ENCODE measurements at regions not wholly inside any gene's neighbourhood (a gene's known extent, or its start where the extent isn't known, plus 50 kb on each side); places are given as distances from the start of the nearest gene placed in this dataset.

DNA sequence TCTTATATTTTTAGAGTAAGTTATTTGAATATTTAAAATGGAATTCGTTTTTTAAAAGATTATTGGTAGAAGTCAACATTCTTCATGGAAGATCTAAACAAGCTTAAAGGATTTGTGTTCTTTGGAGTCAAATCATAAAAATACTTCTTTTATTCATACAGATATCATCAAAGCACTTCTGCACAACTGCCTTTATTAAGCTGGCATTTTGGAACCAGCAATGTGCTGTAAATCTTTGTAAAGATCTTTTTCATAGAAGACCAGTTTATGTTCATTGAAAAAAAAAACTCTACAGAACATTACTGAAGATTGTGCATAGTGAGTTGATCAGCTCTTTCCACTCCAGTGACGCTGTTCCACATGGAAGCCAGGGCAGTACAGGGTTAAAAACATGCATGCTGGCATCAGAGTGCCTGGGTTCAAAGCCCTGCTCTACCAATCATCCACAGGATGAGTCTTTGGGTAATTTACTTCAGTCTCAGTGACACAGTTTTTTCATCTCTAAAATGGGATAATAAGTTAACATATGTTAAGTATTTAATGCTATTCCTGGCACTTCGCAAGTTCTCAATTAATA, 109.6 kb upstream of the SLC38A4 start:
- in situ Hi-C loops (cut with HindIII; ENCODE audit: low pct_unique_long_range_greater_than_20kb, low sequenced_read_pairs), result no loop called here
- DNase-seq (ENCODE audit: low read depth), result no peak

DNA sequence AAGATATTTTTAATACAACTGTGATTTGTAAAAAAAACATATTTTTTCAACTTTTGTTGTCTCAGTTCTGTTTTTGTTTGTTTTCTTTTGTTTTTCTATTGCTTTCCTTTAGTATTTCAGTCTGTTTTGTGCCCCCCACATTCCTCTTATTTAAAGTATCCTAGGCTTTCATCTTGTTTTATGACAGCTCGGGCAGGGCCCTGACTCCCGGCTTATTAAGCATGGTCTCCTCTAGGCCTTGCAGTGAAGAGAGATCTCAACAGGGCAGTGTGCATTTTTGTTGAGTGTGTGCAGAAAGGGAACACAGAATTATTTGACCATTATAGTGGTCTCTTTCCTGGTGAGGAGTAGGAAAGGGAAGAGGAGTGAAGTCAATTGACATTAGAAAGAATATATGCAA, 110.2 kb upstream of the SLC38A4 start:
- in situ Hi-C loops (cut with HindIII; ENCODE audit: low pct_unique_long_range_greater_than_20kb, low sequenced_read_pairs), result no loop called here
- no peak for DNase-seq (ENCODE audit: low read depth)

DNA sequence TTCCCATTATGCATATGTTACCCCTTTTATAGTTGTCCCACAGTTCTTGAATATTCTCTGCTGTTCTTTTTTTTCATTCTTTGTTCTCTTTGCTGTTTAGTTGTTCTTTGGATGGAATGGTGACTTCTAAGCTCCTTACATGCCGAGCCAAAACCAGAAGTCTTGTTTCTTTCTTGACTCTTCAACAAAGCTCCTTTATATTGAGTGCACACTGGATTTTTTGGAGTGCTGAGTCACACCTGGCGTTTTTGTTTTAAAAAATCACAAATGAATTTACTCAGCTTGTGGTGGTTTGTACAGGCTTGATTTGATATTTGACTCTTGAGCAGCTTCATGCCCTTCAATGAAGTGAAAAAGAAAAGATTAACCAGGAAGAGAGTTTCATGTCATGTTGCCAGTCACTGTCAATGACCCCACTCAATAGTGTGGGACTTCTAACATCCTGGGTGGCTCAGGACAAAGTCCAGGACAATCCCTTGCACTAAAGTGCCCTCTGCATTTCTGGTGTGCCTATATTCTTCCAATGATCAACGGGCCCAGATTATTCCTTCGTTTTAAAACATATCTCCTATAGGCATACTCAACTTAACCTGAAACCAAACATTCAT, 112.4 kb upstream of the SLC38A4 start:
- DNase-seq (ENCODE audit: low read depth), result peak; percentile 1
- in situ Hi-C loops (cut with HindIII; ENCODE audit: low pct_unique_long_range_greater_than_20kb, low sequenced_read_pairs), result no loop called here

DNA sequence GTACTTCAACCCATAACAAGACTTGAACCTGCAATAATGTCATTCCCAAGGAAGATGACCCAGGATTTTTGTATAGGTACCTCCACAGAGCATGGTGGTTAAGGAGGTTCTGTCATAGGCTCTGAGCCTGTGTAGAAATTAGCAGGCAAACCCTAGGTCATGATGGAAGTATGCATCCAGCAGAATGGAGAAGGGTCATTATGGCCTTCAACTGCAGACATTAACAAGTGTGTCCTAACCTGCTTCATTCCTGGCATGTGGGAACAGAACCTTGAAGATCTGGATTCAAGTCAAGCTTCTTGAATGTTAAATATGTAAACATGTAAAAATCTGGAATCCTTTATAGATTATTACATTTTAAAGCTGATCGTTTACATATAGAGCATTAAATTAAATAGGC, 116.2 kb upstream of the SLC38A4 start:
- DNase-seq (ENCODE audit: low read depth), result no peak
- in situ Hi-C loops (cut with HindIII; ENCODE audit: low pct_unique_long_range_greater_than_20kb, low sequenced_read_pairs), result no loop called here

DNA sequence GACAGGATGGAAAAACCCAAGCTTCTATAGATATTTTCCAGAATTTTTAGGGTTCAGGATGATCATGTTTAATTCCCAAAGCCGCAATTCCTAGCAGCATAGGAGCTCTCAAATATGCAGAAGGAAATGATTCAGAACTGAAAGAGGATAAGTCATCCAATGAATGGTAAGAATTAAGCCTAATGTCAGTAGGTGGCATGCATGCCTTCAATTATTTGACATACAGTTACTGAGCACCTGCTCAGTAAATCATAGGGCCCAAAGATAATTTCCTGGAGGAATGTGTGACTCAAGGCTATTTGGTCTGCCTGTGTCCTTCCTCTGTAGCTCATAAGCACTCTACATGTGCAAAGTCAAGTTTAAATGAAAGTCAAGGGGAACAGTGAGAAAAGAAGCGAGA, 116.8 kb upstream of the SLC38A4 start:
- peak; percentile 39 for DNase-seq (ENCODE audit: low read depth)
- in situ Hi-C loops (cut with HindIII; ENCODE audit: low pct_unique_long_range_greater_than_20kb, low sequenced_read_pairs), result no loop called here

DNA sequence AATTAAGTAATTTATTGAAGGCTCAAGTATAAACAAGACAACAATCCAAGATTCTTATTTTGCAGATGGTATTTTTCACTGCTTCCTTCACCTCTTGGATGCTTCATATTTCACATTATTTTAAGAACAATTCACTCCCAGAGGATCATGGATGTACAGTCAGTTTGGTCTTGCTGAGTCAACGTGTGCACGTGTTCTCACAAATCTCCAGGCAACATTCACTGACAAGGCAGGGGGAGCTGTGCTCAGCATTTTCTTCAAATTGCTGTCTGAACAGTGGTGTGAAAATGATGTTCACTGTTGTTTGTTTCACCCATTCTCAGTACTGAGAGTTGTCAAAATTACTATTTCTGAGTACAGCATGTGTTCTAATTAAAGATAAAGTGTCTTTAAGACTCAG, 118.3 kb upstream of the SLC38A4 start:
- in situ Hi-C loops (cut with HindIII; ENCODE audit: low pct_unique_long_range_greater_than_20kb, low sequenced_read_pairs), result no loop called here
- DNase-seq (ENCODE audit: low read depth), result peak; percentile 8

DNA sequence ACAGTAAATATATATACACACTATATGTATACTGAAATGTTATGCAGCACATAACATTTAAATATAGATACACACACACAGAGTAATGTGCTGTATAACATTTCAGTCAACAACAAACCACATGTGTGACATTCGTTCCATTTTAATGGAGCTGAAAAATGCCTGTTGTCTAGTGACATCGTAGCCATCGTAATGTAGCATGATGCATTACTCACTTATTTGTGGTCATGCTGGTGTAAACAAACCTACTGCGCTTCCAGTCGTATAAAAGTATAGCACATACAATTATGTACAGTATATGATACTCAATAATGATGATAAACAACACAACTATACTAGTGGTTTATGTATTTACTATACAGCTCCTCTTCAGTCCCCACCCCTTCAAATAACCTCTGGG, 119.0 kb upstream of the SLC38A4 start:
- no peak for DNase-seq (ENCODE audit: low read depth)

DNA sequence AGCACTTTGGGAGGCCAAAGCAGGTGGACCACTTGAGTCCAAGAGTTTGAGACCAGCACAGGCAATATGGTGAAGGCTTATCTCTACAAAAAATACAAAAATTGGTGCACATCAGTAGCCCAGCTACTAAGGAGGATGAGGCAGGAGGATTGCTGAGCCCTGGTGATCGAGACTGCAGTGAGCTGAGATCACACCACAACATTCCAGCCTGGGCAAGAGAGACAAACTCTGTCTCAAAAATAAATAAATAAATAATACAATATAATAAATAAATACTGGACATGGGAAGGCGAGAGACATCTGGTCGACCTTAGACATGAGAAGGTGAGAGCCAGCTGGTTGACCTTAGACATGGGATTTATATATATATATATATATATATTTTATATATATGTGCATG, 119.8 kb upstream of the SLC38A4 start:
- in situ Hi-C loops (cut with HindIII; ENCODE audit: low pct_unique_long_range_greater_than_20kb, low sequenced_read_pairs), result no loop called here
- no peak for DNase-seq (ENCODE audit: low read depth)

More for the DNA sequence above, 119.0 kb upstream of the SLC38A4 start:
- in situ Hi-C loops (cut with HindIII; ENCODE audit: low pct_unique_long_range_greater_than_20kb, low sequenced_read_pairs), result no loop called here

DNA sequence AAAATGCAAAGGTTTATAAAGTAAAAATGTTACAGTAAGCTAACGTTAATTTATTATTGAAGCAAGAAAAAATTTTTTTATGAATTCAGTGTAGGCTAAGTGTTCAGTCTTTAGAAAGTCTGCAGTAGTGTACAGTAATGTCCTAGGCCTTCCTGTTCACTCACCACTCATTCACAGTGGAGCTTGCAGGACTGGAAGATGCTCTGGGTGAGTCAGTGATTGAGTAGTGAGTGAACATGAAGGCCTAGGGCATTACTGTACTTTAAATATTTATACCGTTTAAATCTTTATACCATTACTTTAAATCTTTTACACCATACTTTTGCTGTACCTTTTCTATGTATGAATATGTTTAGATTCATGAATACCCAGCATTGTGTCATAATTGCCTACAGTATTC, 120.3 kb upstream of the SLC38A4 start:
- no peak for DNase-seq (ENCODE audit: low read depth)
- in situ Hi-C loops (cut with HindIII; ENCODE audit: low pct_unique_long_range_greater_than_20kb, low sequenced_read_pairs), result no loop called here

DNA sequence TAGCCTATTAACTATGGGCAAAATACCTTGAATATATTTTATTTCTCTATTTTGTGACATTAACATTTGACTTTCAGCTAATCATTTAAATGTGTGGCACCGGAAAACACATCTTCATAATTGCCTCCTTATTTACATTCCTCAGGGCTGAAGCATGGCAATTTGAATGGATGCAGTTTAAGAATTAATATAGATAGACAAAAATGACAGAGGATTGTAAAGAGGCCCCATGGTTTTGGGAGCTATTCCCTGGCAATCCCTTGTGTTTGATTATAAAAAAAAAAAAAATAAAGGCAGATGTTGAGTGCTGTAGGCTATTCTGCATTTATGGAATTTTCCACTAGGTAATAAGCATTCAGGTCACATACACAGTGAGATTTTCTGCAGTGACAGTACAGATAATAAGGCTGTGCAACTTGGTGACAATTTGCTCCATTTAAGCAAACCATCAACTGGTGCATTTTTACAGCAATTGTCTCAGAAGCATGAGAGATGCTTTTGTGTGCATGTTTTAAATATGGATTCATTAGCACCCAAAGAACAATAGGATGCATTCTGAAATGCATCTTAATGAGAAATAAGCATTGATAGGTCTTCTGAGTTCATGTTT, 123.2 kb upstream of the SLC38A4 start:
- DNase-seq (ENCODE audit: low read depth), result no peak
- in situ Hi-C loops (cut with HindIII; ENCODE audit: low pct_unique_long_range_greater_than_20kb, low sequenced_read_pairs), result no loop called here

DNA sequence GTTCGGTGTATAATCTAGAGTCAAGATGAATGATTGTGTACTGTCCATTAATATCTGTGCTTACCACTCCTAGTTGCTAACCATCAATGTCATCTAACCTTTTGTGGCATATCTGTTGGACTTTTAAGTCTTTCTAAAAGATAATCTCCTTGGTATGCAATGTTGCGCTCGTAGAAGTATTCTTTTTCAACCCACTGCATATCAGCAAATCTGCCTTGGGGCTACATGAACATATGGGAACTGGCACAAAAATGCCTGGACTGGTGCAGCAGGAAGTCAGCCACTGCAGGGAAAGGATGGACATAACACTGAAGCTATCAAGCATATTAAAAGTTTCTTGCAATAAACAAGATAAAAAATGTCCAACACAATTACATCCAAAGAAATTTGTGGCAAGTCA, 124.3 kb upstream of the SLC38A4 start:
- no peak for DNase-seq (ENCODE audit: low read depth)
- in situ Hi-C loops (cut with HindIII; ENCODE audit: low pct_unique_long_range_greater_than_20kb, low sequenced_read_pairs), result no loop called here

DNA sequence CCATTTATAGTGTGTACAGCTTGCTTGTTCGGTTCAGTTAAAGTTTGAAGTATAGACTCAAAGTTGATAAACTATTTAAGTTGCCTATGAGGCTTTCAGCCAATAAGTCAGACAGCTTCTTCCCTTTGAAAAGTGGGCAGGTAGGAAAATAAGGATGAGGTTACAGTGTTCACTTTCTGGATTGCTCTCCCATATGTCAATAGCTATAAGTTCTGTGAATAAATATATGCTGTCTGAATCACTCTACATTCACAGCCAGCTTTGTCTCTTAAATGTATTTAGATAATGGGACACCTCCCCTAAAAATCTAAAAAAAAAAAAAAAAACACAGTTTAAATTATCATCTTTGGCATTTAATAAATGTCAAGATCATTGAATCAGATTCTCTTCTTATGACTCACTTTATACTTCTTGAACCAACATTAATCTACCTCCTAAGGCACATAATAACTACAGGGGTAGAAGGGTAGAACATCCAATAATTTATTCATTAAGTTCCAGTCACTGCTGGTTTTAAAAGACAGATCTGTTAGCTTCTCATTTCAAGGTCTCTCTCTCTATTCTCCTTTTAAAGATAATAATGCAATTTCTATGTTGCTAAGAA, 126.4 kb upstream of the PCED1B start:
- in situ Hi-C loops (cut with HindIII; ENCODE audit: low pct_unique_long_range_greater_than_20kb, low sequenced_read_pairs), result no loop called here
- no peak for DNase-seq (ENCODE audit: low read depth)

DNA sequence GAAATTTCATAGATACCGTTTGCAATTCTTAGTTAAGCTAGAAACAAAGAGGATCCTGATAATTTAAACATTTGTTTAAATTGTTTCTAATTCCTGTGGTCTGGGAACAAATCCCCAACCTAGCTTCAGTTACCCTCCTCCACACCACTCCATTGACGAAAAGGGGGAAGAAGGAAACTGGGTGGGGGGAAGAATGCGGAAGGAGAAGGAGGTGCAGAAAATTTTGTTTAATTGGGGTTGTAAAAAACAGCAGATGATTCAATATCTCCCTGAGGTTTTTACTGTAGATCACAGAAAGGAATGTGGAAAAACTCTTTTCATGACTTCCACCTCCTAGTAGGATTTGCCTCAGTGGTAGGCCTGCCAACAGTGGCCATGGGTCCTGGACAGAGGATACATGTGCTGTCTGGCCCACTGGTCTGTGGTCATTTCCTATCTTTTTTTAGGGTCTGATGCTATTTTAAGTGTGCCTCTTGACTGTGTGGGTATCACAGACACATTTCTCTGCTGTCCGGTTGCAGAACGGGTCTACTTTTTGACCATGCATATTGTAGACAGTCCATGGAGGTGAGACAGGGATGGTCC, 122.9 kb upstream of the PCED1B start:
- in situ Hi-C loops (cut with HindIII; ENCODE audit: low pct_unique_long_range_greater_than_20kb, low sequenced_read_pairs), result no loop called here
- DNase-seq (ENCODE audit: low read depth), result no peak

DNA sequence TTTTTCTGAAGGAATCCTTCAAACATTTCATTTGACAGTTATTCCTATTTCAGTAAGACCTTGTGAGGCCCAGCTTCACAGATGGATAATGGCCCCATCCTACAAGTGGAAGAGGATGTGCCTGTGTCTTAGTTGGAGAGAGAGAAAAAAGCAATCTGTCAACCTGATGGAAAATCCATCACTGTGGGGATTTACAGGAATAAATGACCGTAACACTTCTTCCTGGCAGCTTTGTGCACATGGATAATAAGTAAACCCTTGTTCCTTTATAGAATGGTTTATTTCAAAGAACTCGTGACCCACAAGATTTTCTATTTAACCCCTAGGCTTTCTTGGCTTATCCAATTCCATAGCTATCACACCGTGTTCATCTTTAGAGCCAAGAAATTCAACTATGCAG, 121.4 kb upstream of the PCED1B start:
- in situ Hi-C loops (cut with HindIII; ENCODE audit: low pct_unique_long_range_greater_than_20kb, low sequenced_read_pairs), result no loop called here
- peak; percentile 11 for DNase-seq (ENCODE audit: low read depth)

DNA sequence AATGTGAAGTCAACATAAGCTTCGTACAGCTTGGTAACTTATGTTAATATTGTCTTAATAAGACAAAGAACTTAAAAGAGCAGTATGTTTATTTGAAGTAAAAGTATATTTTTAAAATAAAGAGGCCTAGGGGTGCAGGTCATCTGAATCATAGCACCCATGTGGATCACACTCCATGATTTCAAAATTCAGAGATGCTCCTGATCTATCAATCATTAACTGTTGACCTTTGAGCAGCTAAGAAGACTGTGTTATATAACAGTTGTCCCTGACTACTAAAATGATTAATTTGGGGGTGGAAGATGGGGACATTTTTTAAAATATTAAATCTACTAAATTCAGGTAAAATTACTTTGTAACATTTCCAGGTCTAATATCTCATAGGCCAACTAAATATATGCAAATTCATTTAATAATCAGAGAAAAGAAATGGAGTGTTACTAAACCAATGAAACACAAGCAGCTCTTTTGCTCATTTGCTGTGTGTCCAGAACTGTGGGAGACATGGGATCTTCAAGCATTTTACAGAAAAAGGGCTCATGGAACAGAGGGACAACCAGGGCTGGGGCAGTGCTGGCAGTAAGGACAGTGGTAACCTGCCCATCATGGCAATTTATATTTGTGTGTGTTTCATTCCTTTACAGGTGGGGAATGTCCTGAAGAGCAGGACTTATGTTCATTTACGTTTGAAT, 120.7 kb upstream of the PCED1B start:
- in situ Hi-C loops (cut with HindIII; ENCODE audit: low pct_unique_long_range_greater_than_20kb, low sequenced_read_pairs), result no loop called here
- peak; percentile 5 for DNase-seq (ENCODE audit: low read depth)

DNA sequence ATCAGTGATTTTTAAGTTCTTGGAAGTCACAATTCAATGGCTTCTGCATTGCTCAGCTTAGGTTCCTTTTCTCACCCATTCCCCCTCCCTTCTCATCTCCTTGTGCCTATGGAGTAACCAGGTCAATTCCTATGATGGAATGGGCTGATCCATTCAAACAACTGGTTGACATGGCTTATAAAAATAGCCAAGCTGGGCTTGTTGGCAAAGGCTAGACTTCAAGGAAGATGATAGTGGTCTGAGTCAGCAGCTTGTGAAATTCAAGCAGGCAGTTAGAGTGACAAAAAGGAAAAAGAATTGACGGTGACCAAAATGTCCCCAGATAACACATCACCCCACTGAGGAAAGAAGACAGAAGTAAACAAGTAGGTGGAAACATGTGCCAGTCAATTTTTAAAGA, 119.9 kb upstream of the PCED1B start:
- in situ Hi-C loops (cut with HindIII; ENCODE audit: low pct_unique_long_range_greater_than_20kb, low sequenced_read_pairs), result no loop called here
- DNase-seq (ENCODE audit: low read depth), result peak; percentile 67

DNA sequence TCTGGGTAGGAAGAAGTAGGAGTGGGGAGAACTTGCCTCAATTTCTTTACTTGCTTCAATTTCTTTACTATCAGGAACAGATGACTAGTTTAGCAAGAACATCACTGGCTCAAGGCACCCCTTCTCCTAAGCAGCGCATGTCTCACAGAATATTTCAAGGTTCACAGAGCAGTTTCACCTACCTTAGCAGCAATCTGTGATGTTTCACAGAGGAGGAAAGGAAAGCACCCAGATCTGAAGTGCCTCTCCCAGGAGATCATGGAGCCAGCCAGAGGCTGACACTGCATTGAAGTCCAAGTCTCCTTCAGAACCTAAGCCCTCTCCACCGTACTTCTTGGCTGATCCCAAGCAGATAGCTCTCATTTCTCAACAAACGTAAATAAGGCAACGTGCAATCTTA, 118.7 kb upstream of the PCED1B start:
- in situ Hi-C loops (cut with HindIII; ENCODE audit: low pct_unique_long_range_greater_than_20kb, low sequenced_read_pairs), result no loop called here
- no peak for DNase-seq (ENCODE audit: low read depth)

DNA sequence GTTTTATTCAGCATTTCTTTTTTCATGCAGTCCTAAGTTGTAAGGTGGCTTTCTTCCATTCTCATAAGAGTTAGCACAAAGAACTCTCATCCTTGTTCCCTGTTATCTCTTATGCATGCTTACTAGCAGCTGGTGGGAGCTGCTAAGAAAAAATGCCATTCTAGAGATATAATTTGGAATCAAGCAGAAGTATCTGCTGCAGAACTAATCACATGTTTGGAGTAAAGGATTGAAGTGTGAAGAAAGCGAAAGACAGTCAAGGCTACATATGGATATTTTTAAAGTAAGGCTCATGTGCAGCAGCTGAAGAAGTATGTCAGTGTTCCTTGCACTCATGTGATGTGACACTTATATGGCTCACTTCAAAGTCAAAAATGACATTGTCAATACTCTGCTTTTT, 116.2 kb upstream of the PCED1B start:
- in situ Hi-C loops (cut with HindIII; ENCODE audit: low pct_unique_long_range_greater_than_20kb, low sequenced_read_pairs), result no loop called here
- DNase-seq (ENCODE audit: low read depth), result no peak
